ENCODE measurements at regions not wholly inside any gene's neighbourhood (a gene's known extent, or its start where the extent isn't known, plus 50 kb on each side); places are given as distances from the start of the nearest gene placed in this dataset.

GRCh38 chr20:7426890-7427496, 513.3 kb downstream of the HAO1 start:
- intact Hi-C loops (cut with DNase I; ENCODE audit: low total_unique reads), result no loop called here
- H3K4me3 ChIP-seq, result no peak overlapping the region
- no peak for DNase-seq

GRCh38 chr20:7428946-7429345, 511.3 kb downstream of the HAO1 start:
- no peak overlapping the region for H3K4me3 ChIP-seq
- intact Hi-C loops (cut with DNase I; ENCODE audit: low total_unique reads), result no loop called here
- no peaks in the 10 kb centered on the region for H3K9me3 ChIP-seq
- TF ChIP-seq CTCF (IDR thresholded peaks at IDR 0.05), result no peak
- H3K36me3 ChIP-seq, result no peaks in the 10 kb centered on the region
- no peaks in the 10 kb centered on the region for H3K4me1 ChIP-seq
- DNase-seq, result no peak
- no peaks in the 10 kb centered on the region for H3K27me3 ChIP-seq
- H3K27ac ChIP-seq, result no peak overlapping the region

More at GRCh38 chr20:7426890-7427496, 513.3 kb downstream of the HAO1 start:
- H3K36me3 ChIP-seq, result no peaks in the 10 kb centered on the region
- no peaks in the 10 kb centered on the region for H3K4me1 ChIP-seq
- no peak for TF ChIP-seq CTCF (IDR thresholded peaks at IDR 0.05)
- no peaks in the 10 kb centered on the region for H3K27me3 ChIP-seq
- H3K27ac ChIP-seq, result no peak overlapping the region
- H3K9me3 ChIP-seq, result no peaks in the 10 kb centered on the region

- DNase-seq, result no peak
- no peak for TF ChIP-seq CTCF (IDR thresholded peaks at IDR 0.05)
- H3K4me3 ChIP-seq, result no peak overlapping the region
- H3K27ac ChIP-seq, result no peak overlapping the region
- H3K27me3 ChIP-seq, result no peaks in the 10 kb centered on the region
- no peaks in the 10 kb centered on the region for H3K9me3 ChIP-seq
- no peaks in the 10 kb centered on the region for H3K4me1 ChIP-seq
- intact Hi-C loops (cut with DNase I; ENCODE audit: low total_unique reads), result no loop called here
- H3K36me3 ChIP-seq, result no peaks in the 10 kb centered on the region
Measured at GRCh38 chr20:7432612-7433011, 507.6 kb downstream of the HAO1 start.

GRCh38 chr20:7437311-7437710, 502.9 kb downstream of the HAO1 start:
- intact Hi-C loops (cut with DNase I; ENCODE audit: low total_unique reads), result no loop called here

GRCh38 chr20:7449269-7449668, 491.0 kb downstream of the HAO1 start:
- no peak overlapping the region for H3K4me3 ChIP-seq
- TF ChIP-seq CTCF (IDR thresholded peaks at IDR 0.05), result no peak
- no peak for DNase-seq
- no peaks in the 10 kb centered on the region for H3K4me1 ChIP-seq
- no peaks in the 10 kb centered on the region for H3K36me3 ChIP-seq
- no peaks in the 10 kb centered on the region for H3K27me3 ChIP-seq
- H3K27ac ChIP-seq, result no peak overlapping the region
- intact Hi-C loops (cut with DNase I; ENCODE audit: low total_unique reads), result no loop called here
- no peaks in the 10 kb centered on the region for H3K9me3 ChIP-seq

More at GRCh38 chr20:7437311-7437710, 502.9 kb downstream of the HAO1 start:
- Histone ChIP-seq H3K27me3 (no peaks in the 10 kb centered on the region), H3K9me3 (no peaks in the 10 kb centered on the region), H3K27ac (no peak overlapping the region), H3K36me3 (no peaks in the 10 kb centered on the region), H3K4me1 (no peaks in the 10 kb centered on the region), H3K4me3 (no peak overlapping the region)
- TF ChIP-seq CTCF (IDR thresholded peaks at IDR 0.05), result no peak
- no peak for DNase-seq

DNA sequence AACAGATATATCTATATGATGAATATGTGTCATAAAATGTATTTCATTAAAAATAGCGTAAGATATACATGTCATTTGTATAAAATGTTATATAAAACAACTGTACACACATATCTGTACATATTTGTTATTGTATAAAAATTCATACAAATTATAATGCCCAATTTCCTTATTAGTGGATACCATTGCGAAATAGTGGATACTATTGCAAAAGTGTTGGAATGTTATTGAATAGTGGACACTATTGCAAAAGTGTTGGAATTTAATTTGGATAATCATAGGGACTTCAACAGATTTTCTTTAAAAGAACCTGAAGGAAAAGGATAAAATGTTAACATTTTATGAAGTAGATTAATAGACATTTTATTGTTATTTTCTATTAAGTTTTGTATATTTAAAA, 487.4 kb downstream of the HAO1 start:
- intact Hi-C loops (cut with DNase I; ENCODE audit: low total_unique reads), result no loop called here
- no peaks in the 10 kb centered on the region for H3K36me3 ChIP-seq
- no peak overlapping the region for H3K27ac ChIP-seq
- DNase-seq, result no peak
- no peak overlapping the region for H3K4me3 ChIP-seq
- no peaks in the 10 kb centered on the region for H3K4me1 ChIP-seq
- no peaks in the 10 kb centered on the region for H3K27me3 ChIP-seq
- TF ChIP-seq CTCF (IDR thresholded peaks at IDR 0.05), result no peak
- no peaks in the 10 kb centered on the region for H3K9me3 ChIP-seq

All from tibial artery (tissue), 4 donors.